ENCODE measurements at regions not wholly inside any gene's neighbourhood (a gene's known extent, or its start where the extent isn't known, plus 50 kb on each side); places are given as distances from the start of the nearest gene placed in this dataset.
A peak's percentile ranks its signal among the peaks of the same experiment; 100 is the strongest.

- ATAC-seq (peak in 1 of 2 donors; percentile 37), DNase-seq (ENCODE audit: low spot score in 2 of 2) (no peak)
- H3K9me3 Mint-ChIP-seq: no peaks in the 10 kb centered on the region
- no peaks in the 10 kb centered on the region for H3K36me3 Mint-ChIP-seq
- no peak overlapping the region for H3K27ac Mint-ChIP-seq
Observed at GRCh38 chr4:153140294-153140693, 63.9 kb upstream of the TRIM2 start.

DNA sequence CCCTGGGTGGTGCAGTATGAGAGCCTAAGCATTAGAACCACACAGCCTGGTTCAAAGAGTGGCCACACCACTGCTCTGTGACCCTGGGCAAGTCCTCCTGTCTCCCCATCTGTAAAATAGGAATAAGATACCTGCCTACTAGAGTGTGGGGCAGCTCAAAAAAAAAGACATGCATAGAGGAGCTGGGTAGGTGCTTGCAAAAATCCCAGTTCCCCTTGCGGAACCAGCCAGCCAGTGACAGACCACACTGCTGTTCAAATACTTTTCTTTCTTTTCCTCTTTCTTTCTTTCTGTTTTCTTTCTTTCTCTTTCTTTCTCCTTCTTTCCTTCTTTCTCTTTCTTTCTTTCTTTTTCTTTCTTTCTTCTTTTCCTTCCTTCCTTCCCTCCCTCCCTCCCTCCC is 63.0 kb upstream of the TRIM2 start:
- Mint-ChIP-seq H3K36me3 (no peaks in the 10 kb centered on the region), H3K27ac (no peak overlapping the region), H3K9me3 (no peaks in the 10 kb centered on the region)
- no peak for DNase-seq (ENCODE audit: low spot score in 2 of 2)
- ATAC-seq: no peak

DNA sequence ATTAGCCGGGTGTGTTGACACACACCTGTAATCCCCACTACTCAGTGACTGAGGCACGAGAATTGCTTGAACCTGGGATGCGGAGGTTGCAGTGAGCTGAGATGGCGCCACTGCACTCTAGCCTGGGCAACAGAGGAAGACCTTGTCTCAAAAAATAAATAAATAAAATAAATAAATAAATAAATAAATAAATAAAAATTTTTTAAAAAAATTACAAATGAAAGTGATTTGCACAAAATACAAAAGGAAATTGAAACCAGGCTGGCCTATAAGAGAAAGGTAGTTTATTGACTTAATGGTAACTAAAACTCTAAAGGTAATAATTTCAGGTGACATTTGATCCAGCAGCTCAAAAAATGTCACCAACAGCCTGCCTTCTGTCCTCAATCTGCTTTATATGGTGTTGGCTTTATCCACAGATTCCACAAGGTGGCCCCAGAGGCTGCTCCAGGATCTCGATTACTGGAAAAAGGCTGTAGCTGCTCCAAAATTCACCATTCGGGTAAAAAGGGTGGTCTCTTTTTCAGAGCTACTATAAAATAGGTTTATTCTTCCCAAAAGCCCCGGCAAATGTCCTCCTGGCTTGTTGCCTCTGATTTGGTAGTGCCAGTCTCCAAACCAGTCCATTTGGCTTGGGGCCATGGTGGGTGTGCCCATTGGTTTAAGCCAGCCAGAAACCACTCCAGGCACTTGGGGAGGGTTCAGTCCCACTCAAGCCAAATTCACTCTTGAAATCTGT is 61.4 kb upstream of the TRIM2 start:
- ATAC-seq: peak; percentile 64 to 73
- peak in 1 of 2 donors; percentile 51 for DNase-seq (ENCODE audit: low spot score in 2 of 2)
- Mint-ChIP-seq H3K36me3 (no peaks in the 10 kb centered on the region), H3K9me3 (no peaks in the 10 kb centered on the region), H3K27ac (no peak overlapping the region)

GRCh38 chr4:153143527-153144348 is 60.5 kb upstream of the TRIM2 start:
- no peak for ATAC-seq
- H3K36me3 Mint-ChIP-seq: no peaks in the 10 kb centered on the region
- no peak for DNase-seq (ENCODE audit: low spot score in 2 of 2)
- no peaks in the 10 kb centered on the region for H3K9me3 Mint-ChIP-seq
- no peak overlapping the region for H3K27ac Mint-ChIP-seq

- Mint-ChIP-seq H3K9me3 (no peaks in the 10 kb centered on the region), H3K36me3 (no peaks in the 10 kb centered on the region), H3K27ac (no peak overlapping the region)
- ATAC-seq (no peak), DNase-seq (ENCODE audit: low spot score in 2 of 2) (no peak)
Observed at GRCh38 chr4:153146031-153146430, 58.2 kb upstream of the TRIM2 start.

GRCh38 chr4:153146961-153147360 is 57.3 kb upstream of the TRIM2 start:
- Mint-ChIP-seq H3K36me3 (no peaks in the 10 kb centered on the region), H3K9me3 (no peaks in the 10 kb centered on the region), H3K27ac (no peak overlapping the region)
- no peak for DNase-seq (ENCODE audit: low spot score in 2 of 2)
- ATAC-seq: no peak

DNA sequence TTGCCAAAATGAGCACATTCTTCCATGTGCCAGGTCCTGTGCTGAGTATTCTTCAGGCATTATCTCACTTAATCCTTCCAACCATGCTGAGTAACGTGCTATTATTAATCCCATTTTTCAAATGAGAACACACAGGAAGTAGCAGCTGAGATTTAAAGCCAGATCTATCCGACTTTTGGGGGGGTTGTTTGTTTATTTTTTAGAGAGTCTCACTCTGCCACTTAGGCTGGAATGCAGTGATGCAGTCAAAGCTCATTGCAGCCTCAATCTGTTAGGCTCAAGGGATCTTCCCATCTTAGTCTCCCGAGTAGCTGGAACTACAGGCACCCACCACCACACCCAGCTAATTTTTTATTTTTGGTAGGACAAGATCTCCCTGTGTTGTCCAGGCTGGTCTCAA is 55.5 kb upstream of the TRIM2 start:
- DNase-seq (ENCODE audit: low spot score in 2 of 2) (no peak), ATAC-seq (no peak)
- no peak overlapping the region for H3K27ac Mint-ChIP-seq
- no peaks in the 10 kb centered on the region for H3K9me3 Mint-ChIP-seq
- H3K36me3 Mint-ChIP-seq: no peaks in the 10 kb centered on the region

GRCh38 chr4:153151535-153152455 is 52.4 kb upstream of the TRIM2 start:
- Mint-ChIP-seq H3K9me3 (no peaks in the 10 kb centered on the region), H3K36me3 (no peaks in the 10 kb centered on the region), H3K27ac (no peak overlapping the region)
- DNase-seq (ENCODE audit: low spot score in 2 of 2) (no peak), ATAC-seq (no peak)

DNA sequence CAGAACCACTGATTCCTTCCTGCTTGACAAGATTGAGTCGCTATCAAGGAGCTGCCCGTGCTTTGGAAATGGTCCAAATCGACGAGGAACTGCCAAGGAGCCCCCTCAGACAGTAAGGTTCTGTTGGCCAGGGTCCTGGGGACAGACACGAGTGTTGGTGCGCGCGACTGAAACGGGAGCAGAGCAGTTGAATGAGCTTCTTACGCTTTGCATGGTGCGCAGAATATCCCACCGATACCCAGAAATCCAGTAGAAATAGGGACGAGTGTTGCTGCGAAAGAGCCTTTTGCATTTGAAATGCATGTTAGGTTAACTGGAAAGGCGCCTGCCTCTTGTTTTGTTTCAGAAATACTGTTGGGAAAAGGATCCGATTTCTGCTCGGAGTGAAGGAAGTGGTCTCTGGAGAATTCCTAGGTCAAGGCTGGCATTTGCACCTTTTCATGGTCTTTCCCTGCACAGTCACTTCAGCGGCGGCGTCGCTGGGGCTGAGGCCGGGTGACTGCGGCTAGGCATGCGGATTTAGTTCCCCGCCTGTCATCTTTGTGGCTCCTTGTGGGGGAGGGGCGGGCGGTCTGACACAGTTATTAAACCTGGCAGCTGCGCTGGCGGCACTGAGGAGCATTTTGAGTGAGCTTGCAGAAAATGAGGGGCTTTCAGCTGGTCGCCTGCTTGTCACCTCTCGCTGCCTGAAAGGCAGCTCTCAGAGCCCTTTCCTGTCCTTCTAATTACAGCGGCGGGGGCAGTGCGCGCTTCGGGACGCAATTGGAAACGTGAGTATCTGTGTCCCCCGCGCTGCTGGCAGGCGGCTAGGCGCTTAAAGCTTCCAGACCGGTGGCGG is 51.5 kb upstream of the TRIM2 start:
- Mint-ChIP-seq H3K27ac (peak overlapping the region; percentile 77 to 92), H3K36me3 (no peaks in the 10 kb centered on the region), H3K9me3 (no peaks in the 10 kb centered on the region)
- DNase-seq (ENCODE audit: low spot score in 2 of 2): peak; percentile 74 to 76
- ATAC-seq: peak; percentile 51 to 63

DNA sequence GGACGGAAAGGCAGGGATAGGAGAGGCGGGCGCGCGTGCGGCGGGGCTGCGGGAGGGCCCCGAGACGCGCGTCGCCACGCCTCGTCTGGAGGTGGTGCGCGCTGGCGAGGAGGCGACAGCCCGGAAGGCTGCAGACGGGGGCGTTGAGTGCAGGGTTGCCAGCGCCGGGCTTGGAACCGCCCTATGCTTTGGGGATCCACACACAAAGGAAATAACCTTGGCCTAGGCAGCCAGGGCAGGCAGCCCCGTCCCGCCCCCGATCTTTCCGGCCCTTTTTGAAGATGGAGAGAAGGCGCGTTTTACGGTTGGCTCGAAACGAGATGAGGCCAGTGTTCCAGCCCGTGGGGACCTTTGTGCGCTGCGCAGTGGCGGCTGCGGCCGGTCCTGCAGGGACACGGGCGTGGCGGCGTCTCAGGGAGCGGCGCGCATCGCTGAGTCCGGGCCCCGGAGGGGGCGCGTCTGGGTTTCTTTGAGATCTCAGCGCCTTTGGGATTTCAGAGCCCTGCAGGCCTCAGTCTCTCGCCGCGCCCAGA is 50.8 kb upstream of the TRIM2 start:
- ATAC-seq: peak; percentile 92 to 94

GRCh38 chr4:153154007-153154975 is 50.0 kb upstream of the TRIM2 start:
- Mint-ChIP-seq H3K9me3 (no peaks in the 10 kb centered on the region), H3K27ac (peak overlapping the region; percentile 57 to 77), H3K36me3 (no peaks in the 10 kb centered on the region)
- no peak for ATAC-seq
- DNase-seq (ENCODE audit: low spot score in 2 of 2): no peak

More for the DNA sequence above, 50.8 kb upstream of the TRIM2 start:
- no peaks in the 10 kb centered on the region for H3K36me3 Mint-ChIP-seq
- H3K27ac Mint-ChIP-seq: peak overlapping the region; percentile 77 to 92
- H3K9me3 Mint-ChIP-seq: no peaks in the 10 kb centered on the region
- peak; percentile 71 to 83 for DNase-seq (ENCODE audit: low spot score in 2 of 2)
